ENCODE measurements at regions not wholly inside any gene's neighbourhood (a gene's known extent, or its start where the extent isn't known, plus 50 kb on each side); places are given as distances from the start of the nearest gene placed in this dataset.

GRCh38 chr2:150715501-150715900, 228.0 kb upstream of the RND3 start:
- Histone ChIP-seq H3K36me3 (ENCODE audit: insufficient read depth in 1 of 2, low read depth in 1 of 2) (no peaks in the 10 kb centered on the region), H3K4me1 (no peaks in the 10 kb centered on the region), H3K9me3 (no peaks in the 10 kb centered on the region), H3K4me3 (no peak overlapping the region), H3K27ac (no peak overlapping the region), H3K27me3 (ENCODE audit: insufficient read depth in 3 of 3, low read length in 2 of 3) (no peaks in the 10 kb centered on the region)
- ATAC-seq, result no peak
- intact Hi-C loops (cut with DNase I), result no loop called here
- 75 to 85% (median 78%) methylated on average over 4 of the region's 4 CpGs for WGBS, 3 donors
- no peak for DNase-seq
- TF ChIP-seq CTCF (IDR thresholded peaks at IDR 0.05), result no peak

GRCh38 chr2:150710916-150711315, 223.4 kb upstream of the RND3 start:
- no peak overlapping the region for H3K4me3 ChIP-seq
- no peak for TF ChIP-seq CTCF (IDR thresholded peaks at IDR 0.05)
- no peaks in the 10 kb centered on the region for H3K9me3 ChIP-seq
- no peak for ATAC-seq
- DNase-seq, result no peak
- no peaks in the 10 kb centered on the region for H3K27me3 ChIP-seq (ENCODE audit: insufficient read depth in 3 of 3, low read length in 2 of 3)
- H3K4me1 ChIP-seq, result no peaks in the 10 kb centered on the region
- 57 to 70% (median 64%) methylated on average over 2 of the region's 2 CpGs for WGBS, 3 donors
- intact Hi-C loops (cut with DNase I), result no loop called here
- H3K36me3 ChIP-seq (ENCODE audit: insufficient read depth in 1 of 2, low read depth in 1 of 2), result no peaks in the 10 kb centered on the region
- H3K27ac ChIP-seq, result no peak overlapping the region

GRCh38 chr2:150710041-150710440, 222.6 kb upstream of the RND3 start:
- Histone ChIP-seq H3K36me3 (ENCODE audit: insufficient read depth in 1 of 2, low read depth in 1 of 2) (no peaks in the 10 kb centered on the region), H3K9me3 (no peaks in the 10 kb centered on the region), H3K27ac (no peak overlapping the region), H3K4me3 (no peak overlapping the region), H3K4me1 (no peaks in the 10 kb centered on the region), H3K27me3 (ENCODE audit: insufficient read depth in 3 of 3, low read length in 2 of 3) (no peaks in the 10 kb centered on the region)
- 79 to 80% (median 79%) methylated on average over 3 of the region's 3 CpGs for WGBS, 3 donors
- ATAC-seq (no peak), DNase-seq (no peak)
- intact Hi-C loops (cut with DNase I), result no loop called here
- TF ChIP-seq CTCF (IDR thresholded peaks at IDR 0.05), result no peak

- Histone ChIP-seq H3K9me3 (no peaks in the 10 kb centered on the region), H3K4me3 (no peak overlapping the region), H3K4me1 (no peaks in the 10 kb centered on the region), H3K27me3 (ENCODE audit: insufficient read depth in 3 of 3, low read length in 2 of 3) (no peaks in the 10 kb centered on the region), H3K27ac (no peak overlapping the region), H3K36me3 (ENCODE audit: insufficient read depth in 1 of 2, low read depth in 1 of 2) (no peaks in the 10 kb centered on the region)
- DNase-seq (no peak), ATAC-seq (no peak)
- 84 to 89% (median 86%) methylated on average over 2 of the region's 2 CpGs for WGBS, 3 donors
- no peak for TF ChIP-seq CTCF (IDR thresholded peaks at IDR 0.05)
- intact Hi-C loops (cut with DNase I), result no loop called here
Measured at GRCh38 chr2:150706561-150706960, 219.1 kb upstream of the RND3 start.

- Histone ChIP-seq H3K4me3 (no peak overlapping the region), H3K36me3 (ENCODE audit: insufficient read depth in 1 of 2, low read depth in 1 of 2) (no peaks in the 10 kb centered on the region), H3K27ac (no peak overlapping the region), H3K27me3 (ENCODE audit: insufficient read depth in 3 of 3, low read length in 2 of 3) (no peaks in the 10 kb centered on the region), H3K4me1 (no peaks in the 10 kb centered on the region), H3K9me3 (no peaks in the 10 kb centered on the region)
- intact Hi-C loops (cut with DNase I), result no loop called here
- no peak for TF ChIP-seq CTCF (IDR thresholded peaks at IDR 0.05)
- WGBS, 3 donors, result 77 to 84% (median 83%) methylated on average over 2 of the region's 2 CpGs
- ATAC-seq (no peak), DNase-seq (no peak)
Measured at GRCh38 chr2:150705767-150706166, 218.3 kb upstream of the RND3 start.
